GM12878 (cell line): ENCODE measurements at regions not wholly inside any gene's neighbourhood (a gene's known extent, or its start where the extent isn't known, plus 50 kb on each side); places are given as distances from the start of the nearest gene placed in this dataset.

Experiments
- ATAC-seq: fragments of 200-7000 bp; cut with Tn5 transposase; 3 replicates; pipeline ENCODE4 v1.9.1; 2020; ENCODE audit warnings: mild to moderate bottlenecking, moderate library complexity
- BruUV-seq: library from RNA; stranded (reverse); fragments of 400-500 nt; replicated peaks from 2 replicates; lab custom pipeline; 2021; lab: Mats Ljungman, UMichigan
- CTCF ChIA-PET: fragments of 300-600 bp; sonication (Branson Sonifier 250); formaldehyde crosslinking; extraction: SDS; loops from one replicate; lab custom pipeline; 2021; ENCODE audit warnings: inconsistent platforms; lab: Yijun Ruan, JAX
- POLR2A ChIA-PET: fragments of 350-600 bp; formaldehyde crosslinking; extraction: SDS; loops from one replicate; lab custom pipeline; 2021; ENCODE audit warnings: inconsistent platforms; lab: Charles Lee
- RAD21 ChIA-PET: fragments of 300-600 bp; sonication (Branson Sonifier 250); formaldehyde crosslinking; loops from one replicate; lab custom pipeline; 2023; ENCODE audit warnings: antibody characterized with exemption; ENCODE audit not compliant: unreplicated experiment; lab: Charles Lee
- SMC1A ChIA-PET: fragments of 300-600 bp; sonication (Branson Sonifier 250); formaldehyde crosslinking; loops from one replicate; lab custom pipeline; 2023; ENCODE audit not compliant: unreplicated experiment, uncharacterized antibody; lab: Charles Lee
- DNase-seq: peaks from one replicate; pipeline ENCODE4 v3.0.0-alpha.2; 2011; ENCODE audit warnings: low read depth, low spot score
- FAIRE-seq: peaks from 3 replicates; lab custom pipeline; 2011; peaks lifted over from hg19 to GRCh38; lab: Jason Lieb, UNC
- H2AFZ ChIP-seq: 2 replicates; pipeline ENCODE4 v1.6.0; 2011; ENCODE audit warnings: low read depth, low read length, control low read depth; ENCODE audit not compliant: control insufficient read depth
- H3K27ac ChIP-seq: 2 replicates; pipeline ENCODE4 v1.5.1; 2011; ENCODE audit warnings: control low read depth; ENCODE audit not compliant: control insufficient read depth, insufficient read depth
- H3K27me3 ChIP-seq, 2 experiments: replicated peaks in 1 of 2; 2 replicates each; pipeline versions ENCODE4 v1.6.0 to v1.6.1; 2011; ENCODE audit warnings: low read length in 1 of 2; ENCODE audit not compliant: control insufficient read depth in 2 of 2, insufficient read depth in 2 of 2
- H3K36me3 ChIP-seq, 2 experiments: 2 replicates each; pipeline ENCODE4 v1.5.1; 2011; ENCODE audit warnings: low read length in 1 of 2; ENCODE audit not compliant: control insufficient read depth in 2 of 2, insufficient read depth in 2 of 2
- H3K4me1 ChIP-seq: 2 replicates; pipeline ENCODE4 v1.6.1; 2011; ENCODE audit warnings: mild to moderate bottlenecking, low read length, moderate library complexity, mixed read lengths; ENCODE audit not compliant: control insufficient read depth, insufficient read depth
- H3K4me2 ChIP-seq: 2 replicates; pipeline ENCODE4 v1.6.0; 2011; ENCODE audit warnings: control low read depth; ENCODE audit not compliant: control insufficient read depth, insufficient read depth
- H3K4me3 ChIP-seq: fragments of 200-600 bp; sonication (generic); 2 replicates; pipeline ENCODE4 v1.5.1; 2016
- H3K79me2 ChIP-seq: 2 replicates; pipeline ENCODE4 v1.6.0; 2011; ENCODE audit warnings: low read length; ENCODE audit not compliant: control insufficient read depth, insufficient read depth
- H3K9ac ChIP-seq: 2 replicates; pipeline ENCODE4 v1.8.0; 2011; ENCODE audit warnings: low read length, control low read depth, mixed read lengths; ENCODE audit not compliant: control insufficient read depth, insufficient read depth
- H3K9me3 ChIP-seq: replicated peaks from 3 replicates; pipeline ENCODE4 v1.5.1; 2011; ENCODE audit warnings: mild to moderate bottlenecking, low read length; ENCODE audit not compliant: control insufficient read depth, insufficient read depth
- H4K20me1 ChIP-seq: 2 replicates; pipeline ENCODE4 v1.6.0; 2011; ENCODE audit not compliant: control insufficient read depth, insufficient read depth
- ATF7 ChIP-seq: fragments of 450-650 bp; IDR thresholded peaks from 2 replicates; pipeline ENCODE4 v1.6.1; 2016; ENCODE audit warnings: low read depth, mild to moderate bottlenecking
- BMI1 ChIP-seq: fragments of 450-650 bp; IDR thresholded peaks from 2 replicates; pipeline ENCODE4 v1.6.1; 2016; ENCODE audit warnings: mild to moderate bottlenecking, moderate library complexity, borderline replicate concordance
- CHD2 ChIP-seq: IDR thresholded peaks from 2 replicates; pipeline ENCODE4 v1.6.1; 2011; ENCODE audit warnings: low read depth, low read length, improper control_type of control experiment, borderline replicate concordance
- EGR1 ChIP-seq, 2 experiments: IDR thresholded peaks; 1 replicate in 1 of 2; 2 replicates in 1 of 2; pipeline ENCODE4 v1.6.1; 2011 to 2012; ENCODE audit warnings: low read depth in 2 of 2, low read length in 2 of 2, borderline replicate concordance in 1 of 2, mild to moderate bottlenecking in 1 of 2, moderate library complexity in 1 of 2
- EZH2 ChIP-seq: IDR thresholded peaks from 2 replicates; pipeline ENCODE4 v1.6.1; 2012; ENCODE audit warnings: low read depth, mild to moderate bottlenecking, control low read depth, inconsistent platforms, low read length, borderline replicate concordance; ENCODE audit not compliant: control insufficient read depth
- GATAD2B ChIP-seq: fragments of 450-650 bp; conservative IDR thresholded peaks from 2 replicates; pipeline ENCODE4 v1.6.1; 2017; ENCODE audit warnings: low read depth, mild to moderate bottlenecking, moderate library complexity
- IKZF1 ChIP-seq: fragments of 450-650 bp; conservative IDR thresholded peaks from 2 replicates; pipeline ENCODE4 v1.6.1; 2017; ENCODE audit warnings: antibody characterized with exemption, mild to moderate bottlenecking
- KAT2A ChIP-seq: conservative IDR thresholded peaks from 2 replicates; pipeline ENCODE4 v1.6.1; 2011; ENCODE audit warnings: low read depth, low read length; ENCODE audit not compliant: control insufficient read depth
- NFIC ChIP-seq: IDR thresholded peaks from 2 replicates; pipeline ENCODE4 v1.6.1; 2012; ENCODE audit warnings: low read depth, mild to moderate bottlenecking, inconsistent platforms, low read length, moderate library complexity
- PML ChIP-seq: IDR thresholded peaks from 2 replicates; pipeline ENCODE4 v1.6.1; 2012; ENCODE audit warnings: low read length, inconsistent platforms
- POLR2AphosphoS5 ChIP-seq: IDR thresholded peaks from 2 replicates; pipeline ENCODE4 v1.6.1; 2011; ENCODE audit warnings: mild to moderate bottlenecking, low read length, inconsistent platforms
- RBBP5 ChIP-seq: fragments of 200-600 bp; sonication (generic); conservative IDR thresholded peaks from 2 replicates; pipeline ENCODE4 v1.6.1; 2016
- SMC3 ChIP-seq: IDR thresholded peaks from 2 replicates; pipeline ENCODE4 v1.6.1; 2011; ENCODE audit warnings: low read length, improper control_type of control experiment, borderline replicate concordance
- SPI1 ChIP-seq: IDR thresholded peaks from 2 replicates; pipeline ENCODE4 v1.6.1; 2011; ENCODE audit warnings: low read depth, mild to moderate bottlenecking, low read length, moderate library complexity, borderline replicate concordance; ENCODE audit not compliant: insufficient read depth
- TAF1 ChIP-seq: IDR thresholded peaks from 2 replicates; pipeline ENCODE4 v1.6.1; 2011; ENCODE audit warnings: mild to moderate bottlenecking, low read depth, low read length, borderline replicate concordance
- ZBED1 ChIP-seq: IDR thresholded peaks from 2 replicates; pipeline ENCODE4 v1.6.1; 2016; ENCODE audit warnings: borderline replicate concordance
- ZZZ3 ChIP-seq: IDR thresholded peaks from 2 replicates; pipeline ENCODE4 v1.6.1; 2011; ENCODE audit warnings: low read depth; ENCODE audit not compliant: control insufficient read depth, insufficient read length
- whole genome bisulfite sequencing: methylation state at CpG from one replicate; pipeline ENCODE4 v1.1.6; 2016; ENCODE audit warnings: low lambda C conversion rate; ENCODE audit not compliant: insufficient replicate concordance, insufficient coverage; ENCODE audit errors: missing lambda C conversion rate; 5-methylcytosine and 5-hydroxymethylcytosine counted together
- in situ Hi-C: fragments of 300-500 bp; cut with MboI; formaldehyde crosslinking; loops from 9 replicates; pipeline ENCODE4 v1.14.3; 2018; ENCODE audit warnings: mixed read lengths
- intact Hi-C: fragments of 100-400 bp; cut with micrococcal nuclease; formaldehyde crosslinking; loops from one replicate; pipeline ENCODE4 v1.14.2; 2022; ENCODE audit not compliant: unreplicated experiment
- TF ChIP-seq, protein P1 (sequence below): fragments of 450-650 bp; formaldehyde crosslinking; IDR thresholded peaks from 2 replicates; pipeline ENCODE4 v1.5.0; 2022; ENCODE audit warnings: mild to moderate bottlenecking, missing genetic modification characterization
- TF ChIP-seq, protein P2 (sequence below): IDR thresholded peaks from 2 replicates; pipeline ENCODE4 v1.6.1; 2012; ENCODE audit warnings: low read depth, low read length, improper control_type of control experiment
- TF ChIP-seq, protein P3 (sequence below): IDR thresholded peaks from 2 replicates; pipeline ENCODE4 v1.6.1; 2012; ENCODE audit warnings: low read length, inconsistent platforms

DNA sequence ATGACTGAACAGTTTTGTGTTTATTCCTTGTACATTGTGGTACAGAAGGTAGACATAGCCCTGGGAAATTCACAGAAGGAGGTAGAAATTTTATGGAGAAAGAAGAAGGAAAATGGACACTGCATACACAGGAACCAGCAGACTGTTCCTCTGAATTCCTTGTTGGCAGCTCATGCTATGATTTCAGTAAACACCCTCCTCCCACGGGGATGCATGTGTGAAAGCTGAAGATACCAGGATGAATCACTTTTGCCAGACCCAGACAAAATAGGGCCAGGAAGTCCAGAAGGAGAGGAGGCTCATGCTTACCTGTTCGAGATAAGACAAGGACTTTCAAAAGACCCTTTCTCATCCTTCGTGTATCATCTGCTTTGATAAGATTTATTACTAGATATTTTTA, 110.3 kb upstream of the GGTLC1 start:
- SMC1A ChIA-PET, result no interaction called here
- no TSS peak for BruUV-seq
- no peaks in the 10 kb centered on the region for H3K36me3 ChIP-seq
- TF ChIP-seq ZZZ3, result no peak
- no peak for TF ChIP-seq SPI1
- TF ChIP-seq KAT2A, result no peak
- TF ChIP-seq EZH2, result no peak
- TF ChIP-seq RBBP5, result no peak
- TF ChIP-seq, protein P1, sequence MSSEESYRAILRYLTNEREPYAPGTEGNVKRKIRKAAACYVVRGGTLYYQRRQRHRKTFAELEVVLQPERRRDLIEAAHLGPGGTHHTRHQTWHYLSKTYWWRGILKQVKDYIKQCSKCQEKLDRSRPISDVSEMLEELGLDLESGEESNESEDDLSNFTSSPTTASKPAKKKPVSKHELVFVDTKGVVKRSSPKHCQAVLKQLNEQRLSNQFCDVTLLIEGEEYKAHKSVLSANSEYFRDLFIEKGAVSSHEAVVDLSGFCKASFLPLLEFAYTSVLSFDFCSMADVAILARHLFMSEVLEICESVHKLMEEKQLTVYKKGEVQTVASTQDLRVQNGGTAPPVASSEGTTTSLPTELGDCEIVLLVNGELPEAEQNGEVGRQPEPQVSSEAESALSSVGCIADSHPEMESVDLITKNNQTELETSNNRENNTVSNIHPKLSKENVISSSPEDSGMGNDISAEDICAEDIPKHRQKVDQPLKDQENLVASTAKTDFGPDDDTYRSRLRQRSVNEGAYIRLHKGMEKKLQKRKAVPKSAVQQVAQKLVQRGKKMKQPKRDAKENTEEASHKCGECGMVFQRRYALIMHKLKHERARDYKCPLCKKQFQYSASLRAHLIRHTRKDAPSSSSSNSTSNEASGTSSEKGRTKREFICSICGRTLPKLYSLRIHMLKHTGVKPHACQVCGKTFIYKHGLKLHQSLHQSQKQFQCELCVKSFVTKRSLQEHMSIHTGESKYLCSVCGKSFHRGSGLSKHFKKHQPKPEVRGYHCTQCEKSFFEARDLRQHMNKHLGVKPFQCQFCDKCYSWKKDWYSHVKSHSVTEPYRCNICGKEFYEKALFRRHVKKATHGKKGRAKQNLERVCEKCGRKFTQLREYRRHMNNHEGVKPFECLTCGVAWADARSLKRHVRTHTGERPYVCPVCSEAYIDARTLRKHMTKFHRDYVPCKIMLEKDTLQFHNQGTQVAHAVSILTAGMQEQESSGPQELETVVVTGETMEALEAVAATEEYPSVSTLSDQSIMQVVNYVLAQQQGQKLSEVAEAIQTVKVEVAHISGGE (CRISPR knock-in tag), result no peak
- TF ChIP-seq PML, result no peak
- TF ChIP-seq GATAD2B, result no peak
- TF ChIP-seq, protein P2, sequence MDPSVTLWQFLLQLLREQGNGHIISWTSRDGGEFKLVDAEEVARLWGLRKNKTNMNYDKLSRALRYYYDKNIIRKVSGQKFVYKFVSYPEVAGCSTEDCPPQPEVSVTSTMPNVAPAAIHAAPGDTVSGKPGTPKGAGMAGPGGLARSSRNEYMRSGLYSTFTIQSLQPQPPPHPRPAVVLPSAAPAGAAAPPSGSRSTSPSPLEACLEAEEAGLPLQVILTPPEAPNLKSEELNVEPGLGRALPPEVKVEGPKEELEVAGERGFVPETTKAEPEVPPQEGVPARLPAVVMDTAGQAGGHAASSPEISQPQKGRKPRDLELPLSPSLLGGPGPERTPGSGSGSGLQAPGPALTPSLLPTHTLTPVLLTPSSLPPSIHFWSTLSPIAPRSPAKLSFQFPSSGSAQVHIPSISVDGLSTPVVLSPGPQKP, result no peak
- TF ChIP-seq IKZF1, result no peak
- no peak for TF ChIP-seq ATF7
- TF ChIP-seq ZBED1, result no peak
- TF ChIP-seq POLR2AphosphoS5, result no peak
- TF ChIP-seq CHD2, result no peak
- no peak for TF ChIP-seq SMC3
- TF ChIP-seq NFIC, result no peak
- TF ChIP-seq, protein P3, sequence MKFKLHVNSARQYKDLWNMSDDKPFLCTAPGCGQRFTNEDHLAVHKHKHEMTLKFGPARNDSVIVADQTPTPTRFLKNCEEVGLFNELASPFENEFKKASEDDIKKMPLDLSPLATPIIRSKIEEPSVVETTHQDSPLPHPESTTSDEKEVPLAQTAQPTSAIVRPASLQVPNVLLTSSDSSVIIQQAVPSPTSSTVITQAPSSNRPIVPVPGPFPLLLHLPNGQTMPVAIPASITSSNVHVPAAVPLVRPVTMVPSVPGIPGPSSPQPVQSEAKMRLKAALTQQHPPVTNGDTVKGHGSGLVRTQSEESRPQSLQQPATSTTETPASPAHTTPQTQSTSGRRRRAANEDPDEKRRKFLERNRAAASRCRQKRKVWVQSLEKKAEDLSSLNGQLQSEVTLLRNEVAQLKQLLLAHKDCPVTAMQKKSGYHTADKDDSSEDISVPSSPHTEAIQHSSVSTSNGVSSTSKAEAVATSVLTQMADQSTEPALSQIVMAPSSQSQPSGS, result no peak
- TF ChIP-seq BMI1, result no peak
- no peak for TF ChIP-seq TAF1
- TF ChIP-seq EGR1 (IDR thresholded peaks at IDR 0.05; ENCODE audit: borderline replicate concordance in 1 of 2, low read depth in 2 of 2, low read length in 2 of 2), result no peak
- TF ChIP-seq, all 136 proteins: peak for 0
- H3K4me2 ChIP-seq, result no peak overlapping the region
- peaks cover 0 to 2% of the 10 kb centered on the region in 2 experiments; a peak in 2 of 4 replicates for H3K27me3 ChIP-seq
- ChIA-PET POLR2A (no interaction called here), RAD21 (no interaction called here), CTCF (no interaction called here)
- no peak overlapping the region for H3K4me3 ChIP-seq
- no peaks in the 10 kb centered on the region for H3K4me1 ChIP-seq
- 2% methylated on average over 3 of the region's 3 CpGs for WGBS
- FAIRE-seq, result no peak
- DNase-seq, result no peak
- no peaks in the 10 kb centered on the region for H3K79me2 ChIP-seq
- no peak overlapping the region for H3K9ac ChIP-seq
- intact Hi-C loops (no loop called here), in situ Hi-C loops (no loop called here)
- no peak overlapping the region for H3K27ac ChIP-seq
- ATAC-seq, result no peak
- no peaks in the 10 kb centered on the region for H3K9me3 ChIP-seq
- H2AFZ ChIP-seq, result no peak overlapping the region
- H4K20me1 ChIP-seq, result no peaks in the 10 kb centered on the region
